A673 (cell line): ENCODE measurements at regions not wholly inside any gene's neighbourhood (a gene's known extent, or its start where the extent isn't known, plus 50 kb on each side); places are given as distances from the start of the nearest gene placed in this dataset.

Source experiments
- BruUV-seq: library from RNA; stranded (reverse); fragments of 400-500 nt; replicated peaks from 2 replicates; lab custom pipeline; 2021; lab: Mats Ljungman, UMichigan
- CTCF ChIA-PET: fragments of 300-600 bp; sonication (Branson Sonifier 250); formaldehyde crosslinking; loops from one replicate; lab custom pipeline; 2022; ENCODE audit warnings: antibody characterized with exemption; lab: Charles Lee
- POLR2A ChIA-PET: fragments of 300-600 bp; sonication (Branson Sonifier 250); formaldehyde crosslinking; loops from one replicate; lab custom pipeline; 2022; ENCODE audit warnings: antibody characterized with exemption; ENCODE audit not compliant: low non-redundant PET; lab: Charles Lee
- DNase-seq: peaks from one replicate; pipeline ENCODE4 v3.0.0-alpha.2; 2015; ENCODE audit warnings: low spot score
- H3K27ac ChIP-seq: fragments of 200-600 bp; sonication (generic); 2 replicates; pipeline ENCODE4 v1.5.1; 2016; ENCODE audit warnings: mixed run types, low read depth, mild to moderate bottlenecking, mixed read lengths, antibody characterized with exemption, low read length; ENCODE audit not compliant: poor library complexity, severe bottlenecking
- H3K27me3 ChIP-seq: fragments of 200-600 bp; sonication (generic); replicated peaks from 2 replicates; pipeline ENCODE4 v1.6.1; 2017; ENCODE audit warnings: mixed run types, low read depth, mild to moderate bottlenecking, mixed read lengths, antibody characterized with exemption, low read length; ENCODE audit not compliant: insufficient read depth, poor library complexity
- H3K36me3 ChIP-seq: fragments of 200-600 bp; sonication (generic); 2 replicates; pipeline ENCODE4 v1.6.1; 2016; ENCODE audit warnings: mixed run types, mild to moderate bottlenecking, mixed read lengths, antibody characterized with exemption, low read length; ENCODE audit not compliant: insufficient read depth, poor library complexity, severe bottlenecking
- H3K4me1 ChIP-seq: fragments of 200-600 bp; sonication (generic); 2 replicates; pipeline ENCODE4 v1.6.1; 2017; ENCODE audit warnings: mixed run types, mild to moderate bottlenecking, mixed read lengths, antibody characterized with exemption, low read length; ENCODE audit not compliant: insufficient read depth, poor library complexity, severe bottlenecking
- H3K4me3 ChIP-seq: fragments of 200-600 bp; sonication (generic); 2 replicates; pipeline ENCODE4 v1.5.1; 2016; ENCODE audit warnings: low read depth, mixed run types, mild to moderate bottlenecking, mixed read lengths, low read length; ENCODE audit not compliant: poor library complexity, severe bottlenecking
- H3K9me3 ChIP-seq: fragments of 200-600 bp; sonication (generic); 2 replicates; pipeline ENCODE4 v1.6.1; 2016; ENCODE audit warnings: mixed run types, low read depth, mild to moderate bottlenecking, mixed read lengths, antibody characterized with exemption, low read length; ENCODE audit not compliant: poor library complexity, severe bottlenecking
- EZH2 ChIP-seq: fragments of 200-600 bp; sonication (generic); IDR thresholded peaks from 2 replicates; pipeline ENCODE4 v1.6.1; 2017; ENCODE audit warnings: borderline replicate concordance, low read depth, mild to moderate bottlenecking, mixed read lengths, antibody characterized with exemption, low read length; ENCODE audit not compliant: poor library complexity, severe bottlenecking
- intact Hi-C: fragments of 100-400 bp; cut with micrococcal nuclease; formaldehyde crosslinking; loops from one replicate; pipeline ENCODE4 v1.10.0; 2022; ENCODE audit not compliant: unreplicated experiment
- TF ChIP-seq, protein P1 (sequence below): fragments of 300-800, 200-600 bp; sonication (generic); conservative IDR thresholded peaks from 2 replicates; pipeline ENCODE4 v1.5.1; 2017; ENCODE audit warnings: low read depth, mild to moderate bottlenecking, antibody characterized with exemption, low read length, moderate library complexity, mixed read lengths

DNA sequence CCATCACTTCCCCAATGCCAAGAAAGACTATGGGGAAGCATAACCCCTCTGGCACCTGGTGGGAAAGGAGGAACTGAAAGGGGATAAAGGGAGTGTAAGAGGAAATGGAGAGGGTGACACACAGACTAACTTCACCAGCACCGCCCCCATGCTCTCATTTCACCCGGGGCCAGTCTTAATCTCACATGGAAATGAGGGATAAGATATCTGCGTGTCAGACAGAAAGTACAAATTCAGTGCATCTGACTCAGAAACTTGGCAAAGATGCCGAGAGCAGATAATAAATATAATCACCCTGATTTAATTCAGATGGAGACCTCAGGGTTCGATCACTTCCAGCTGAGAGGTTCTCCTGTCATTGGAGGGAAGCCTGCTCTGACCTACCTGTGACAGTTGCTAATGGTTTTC lies 191.6 kb downstream of the DUSP6 start:
- Histone ChIP-seq H3K27me3 (no peaks in the 10 kb centered on the region), H3K36me3 (no peaks in the 10 kb centered on the region), H3K4me3 (no peak overlapping the region), H3K27ac (peak overlapping the region; percentile 52), H3K4me1 (peaks cover 79% of the 10 kb centered on the region), H3K9me3 (no peaks in the 10 kb centered on the region)
- DNase-seq = peak; percentile 93
- TF ChIP-seq EZH2 = no peak
- TF ChIP-seq, protein P1, sequence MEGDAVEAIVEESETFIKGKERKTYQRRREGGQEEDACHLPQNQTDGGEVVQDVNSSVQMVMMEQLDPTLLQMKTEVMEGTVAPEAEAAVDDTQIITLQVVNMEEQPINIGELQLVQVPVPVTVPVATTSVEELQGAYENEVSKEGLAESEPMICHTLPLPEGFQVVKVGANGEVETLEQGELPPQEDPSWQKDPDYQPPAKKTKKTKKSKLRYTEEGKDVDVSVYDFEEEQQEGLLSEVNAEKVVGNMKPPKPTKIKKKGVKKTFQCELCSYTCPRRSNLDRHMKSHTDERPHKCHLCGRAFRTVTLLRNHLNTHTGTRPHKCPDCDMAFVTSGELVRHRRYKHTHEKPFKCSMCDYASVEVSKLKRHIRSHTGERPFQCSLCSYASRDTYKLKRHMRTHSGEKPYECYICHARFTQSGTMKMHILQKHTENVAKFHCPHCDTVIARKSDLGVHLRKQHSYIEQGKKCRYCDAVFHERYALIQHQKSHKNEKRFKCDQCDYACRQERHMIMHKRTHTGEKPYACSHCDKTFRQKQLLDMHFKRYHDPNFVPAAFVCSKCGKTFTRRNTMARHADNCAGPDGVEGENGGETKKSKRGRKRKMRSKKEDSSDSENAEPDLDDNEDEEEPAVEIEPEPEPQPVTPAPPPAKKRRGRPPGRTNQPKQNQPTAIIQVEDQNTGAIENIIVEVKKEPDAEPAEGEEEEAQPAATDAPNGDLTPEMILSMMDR = no peak
- POLR2A ChIA-PET = no interaction called here
- CTCF ChIA-PET = no interaction called here
- no TSS peak for BruUV-seq
- intact Hi-C loops = loop anchor here (1.0 to 2.0 kb wide), 2 partner anchors 186 to 300 kb away; no protein-coding TSS in a partner anchor

DNA sequence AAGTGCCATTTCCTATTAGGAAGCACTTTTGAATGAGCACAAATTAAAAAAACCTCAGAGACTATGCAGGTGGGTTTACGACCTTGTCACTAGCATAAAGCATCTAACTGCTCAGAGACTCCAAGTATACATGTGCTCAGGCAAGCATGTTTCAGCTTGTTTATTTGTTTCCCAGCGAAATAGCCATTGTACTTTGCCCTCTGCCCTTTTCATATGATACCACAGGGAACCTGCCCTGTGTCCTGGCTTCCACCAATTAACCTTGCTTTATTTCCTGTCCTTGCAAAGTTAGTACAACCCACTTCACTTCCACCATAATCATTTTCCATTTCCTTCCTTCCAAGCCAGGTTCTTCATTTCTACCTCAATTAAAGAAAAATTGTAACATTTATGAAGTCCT lies 194.9 kb downstream of the DUSP6 start:
- H3K4me3 ChIP-seq = no peak overlapping the region
- H3K27me3 ChIP-seq = no peaks in the 10 kb centered on the region
- no peaks in the 10 kb centered on the region for H3K9me3 ChIP-seq
- POLR2A ChIA-PET = no interaction called here
- intact Hi-C loops = loop anchor here (1.0 to 5.0 kb wide), 6 partner anchors 12 to 365 kb away; partner anchors contain the start of genes DUSP6 and GALNT4
- no peaks in the 10 kb centered on the region for H3K36me3 ChIP-seq
- peak overlapping the region; percentile 52 for H3K27ac ChIP-seq
- CTCF ChIA-PET = interaction anchor here (1.6 kb wide), 1 partner anchor 138 kb away, joined by 4 read pairs; no protein-coding TSS in a partner anchor
- TF ChIP-seq EZH2 = no peak
- TF ChIP-seq, protein P1 = no peak
- no peak for DNase-seq
- peaks cover 72% of the 10 kb centered on the region for H3K4me1 ChIP-seq
- no TSS peak for BruUV-seq

DNA sequence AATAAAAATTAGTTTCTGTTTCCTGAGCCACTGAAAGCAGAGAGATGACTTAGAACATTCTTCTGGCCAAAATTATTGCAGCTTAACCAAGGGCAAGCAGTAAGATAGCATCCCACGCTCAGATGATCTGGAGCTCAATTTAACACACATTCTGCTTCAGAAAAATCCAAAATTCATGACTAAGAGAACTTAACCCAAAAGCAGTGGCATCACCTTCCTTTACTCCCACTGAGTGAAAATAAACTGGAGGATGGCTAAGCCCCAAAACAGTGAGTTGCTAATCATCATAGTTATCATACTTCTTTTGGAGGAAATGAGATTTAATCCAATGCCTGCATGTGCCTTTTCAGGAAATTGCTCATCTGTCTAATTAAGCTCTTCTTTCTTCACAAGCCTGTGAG lies 195.4 kb downstream of the DUSP6 start:
- H3K27ac ChIP-seq = peak overlapping the region; percentile 76
- ChIA-PET POLR2A (no interaction called here), CTCF (interaction anchor here (0.8 to 1.6 kb wide), 3 partner anchors 58 to 177 kb away, joined by 3 to 4 read pairs (median 4); no protein-coding TSS in a partner anchor)
- no TSS peak for BruUV-seq
- H3K27me3 ChIP-seq = no peaks in the 10 kb centered on the region
- peaks cover 68% of the 10 kb centered on the region for H3K4me1 ChIP-seq
- intact Hi-C loops = loop anchor here (1.0 to 5.0 kb wide), 6 partner anchors 12 to 365 kb away; partner anchors contain the start of genes DUSP6 and GALNT4
- no peaks in the 10 kb centered on the region for H3K36me3 ChIP-seq
- DNase-seq = peak; percentile 96
- H3K9me3 ChIP-seq = no peaks in the 10 kb centered on the region
- H3K4me3 ChIP-seq = no peak overlapping the region
- TF ChIP-seq, protein P1 = no peak
- TF ChIP-seq EZH2 = no peak
